GM12891 (cell line): ENCODE measurements at regions not wholly inside any gene's neighbourhood (a gene's known extent, or its start where the extent isn't known, plus 50 kb on each side); places are given as distances from the start of the nearest gene placed in this dataset.

Experiments used
- POLR2A ChIP-seq: IDR thresholded peaks from 2 replicates; pipeline ENCODE4 v1.6.1; 2011; ENCODE audit warnings: low read depth, low read length, control low read depth
- POU2F2 ChIP-seq: IDR thresholded peaks from 2 replicates; pipeline ENCODE4 v1.6.1; 2011; ENCODE audit warnings: low read depth, mild to moderate bottlenecking, control low read depth, low read length, moderate library complexity

DNA sequence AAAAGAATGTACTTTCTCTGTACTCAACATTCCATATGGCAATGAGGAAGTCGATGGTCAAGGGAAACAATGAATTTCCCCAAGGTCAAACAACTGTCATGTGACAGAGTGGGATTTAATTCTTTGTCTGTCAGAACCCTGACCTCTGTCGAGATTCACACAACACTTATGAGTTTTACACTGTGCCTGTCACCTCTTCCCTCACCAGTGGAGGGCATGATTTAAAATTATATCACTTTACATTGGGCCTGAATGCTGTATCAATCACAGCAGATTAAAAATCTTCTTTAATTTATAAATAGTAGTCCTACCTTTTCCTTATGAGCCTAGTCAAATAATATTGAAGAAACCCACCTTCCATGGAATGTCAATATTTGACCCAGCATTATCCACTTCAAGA is 276.7 kb downstream of the CDH10 start:
- TF ChIP-seq POLR2A (no peak), POU2F2 (no peak)
